Colonic mucosa (tissue), 4 donors: ENCODE measurements at regions not wholly inside any gene's neighbourhood (a gene's known extent, or its start where the extent isn't known, plus 50 kb on each side); places are given as distances from the start of the nearest gene placed in this dataset.

ENCODE experiments used
- DNase-seq: peaks from one replicate; pipeline ENCODE4 v3.0.0-alpha.2; 2020
- H3K27ac ChIP-seq: fragments of 200-600 bp; one replicate; pipeline ENCODE4 v1.8.0; 2021
- H3K27me3 ChIP-seq: fragments of 200-600 bp; one replicate; pipeline ENCODE4 v1.8.0; 2021
- H3K36me3 ChIP-seq: fragments of 200-600 bp; one replicate; pipeline ENCODE4 v1.8.0; 2021
- H3K4me1 ChIP-seq: fragments of 200-600 bp; one replicate; pipeline ENCODE4 v1.8.0; 2021; ENCODE audit warnings: mild to moderate bottlenecking
- H3K4me3 ChIP-seq: fragments of 200-600 bp; one replicate; pipeline ENCODE4 v1.8.0; 2021
- H3K9ac ChIP-seq, 2 donors: one replicate each; pipeline ENCODE4 v1.7.0; 2013; ENCODE audit warnings: control low read depth in 2 of 2, low read depth in 2 of 2, low read length in 2 of 2
- H3K9me3 ChIP-seq: fragments of 200-600 bp; one replicate; pipeline ENCODE4 v1.8.0; 2021
- CTCF ChIP-seq: fragments of 200-600 bp; IDR thresholded peaks from one replicate; pipeline ENCODE4 v1.8.0; 2022; ENCODE audit warnings: antibody characterized with exemption, mild to moderate bottlenecking
- intact Hi-C: fragments of 100-400 bp; cut with DNase I; formaldehyde crosslinking; loops from one replicate; pipeline ENCODE4 v1.14.1; 2022
- donor health status: healthy.
- donor health status: DM: no; HTN: no; CAD: no.
- donor health status: DM: no; HTN: no; CAD: no.

GRCh38 chr5:126311766-126312165 lies 111.4 kb upstream of the GRAMD2B start:
- TF ChIP-seq CTCF: no peak
- intact Hi-C loops: no loop called here
- Histone ChIP-seq H3K27me3 (no peaks in the 10 kb centered on the region), H3K36me3 (no peaks in the 10 kb centered on the region), H3K4me3 (no peak overlapping the region), H3K9ac (no peak overlapping the region), H3K4me1 (no peaks in the 10 kb centered on the region), H3K9me3 (no peaks in the 10 kb centered on the region), H3K27ac (no peak overlapping the region)
- no peak for DNase-seq

- Histone ChIP-seq H3K4me3 (no peak overlapping the region), H3K27ac (no peak overlapping the region), H3K9me3 (no peaks in the 10 kb centered on the region), H3K4me1 (no peaks in the 10 kb centered on the region), H3K9ac (no peak overlapping the region), H3K36me3 (no peaks in the 10 kb centered on the region), H3K27me3 (no peaks in the 10 kb centered on the region)
- DNase-seq: no peak
- no peak for TF ChIP-seq CTCF
- intact Hi-C loops: no loop called here
Measured at GRCh38 chr5:126315341-126315740, 107.9 kb upstream of the GRAMD2B start.

GRCh38 chr5:126332326-126332725 lies 90.9 kb upstream of the GRAMD2B start:
- H3K4me3 ChIP-seq: no peak overlapping the region
- H3K36me3 ChIP-seq: no peaks in the 10 kb centered on the region
- H3K9me3 ChIP-seq: no peaks in the 10 kb centered on the region
- intact Hi-C loops: no loop called here
- DNase-seq: no peak
- no peaks in the 10 kb centered on the region for H3K27me3 ChIP-seq
- H3K27ac ChIP-seq: no peak overlapping the region
- no peaks in the 10 kb centered on the region for H3K4me1 ChIP-seq
- no peak overlapping the region for H3K9ac ChIP-seq
- no peak for TF ChIP-seq CTCF

GRCh38 chr5:126334760-126335159 lies 88.4 kb upstream of the GRAMD2B start:
- Histone ChIP-seq H3K4me1 (no peaks in the 10 kb centered on the region), H3K9me3 (no peaks in the 10 kb centered on the region), H3K27ac (no peak overlapping the region), H3K4me3 (no peak overlapping the region), H3K27me3 (no peaks in the 10 kb centered on the region), H3K9ac (no peak overlapping the region), H3K36me3 (no peaks in the 10 kb centered on the region)
- no peak for DNase-seq
- no peak for TF ChIP-seq CTCF
- intact Hi-C loops: no loop called here

DNA sequence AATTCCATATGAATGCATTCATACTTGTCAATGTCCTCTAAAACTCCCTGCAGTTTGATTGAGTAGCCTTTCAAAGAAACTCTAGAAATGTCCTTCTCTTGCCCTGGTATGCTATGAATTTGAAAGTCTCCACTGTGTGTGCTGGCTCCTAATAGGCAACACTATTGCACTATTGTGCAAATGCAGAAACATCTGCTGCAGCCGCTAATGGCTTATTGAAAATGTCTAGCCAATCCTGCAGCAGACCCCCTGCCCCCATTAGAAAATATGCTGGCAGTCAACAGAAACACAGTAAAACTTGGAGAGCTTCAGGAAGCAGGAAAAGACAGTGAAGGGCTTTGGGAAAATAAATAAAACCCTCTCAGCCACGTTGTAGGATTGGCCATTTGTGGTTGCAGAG lies 87.3 kb upstream of the GRAMD2B start:
- intact Hi-C loops: no loop called here
- Histone ChIP-seq H3K27ac (no peak overlapping the region), H3K9ac (no peak overlapping the region), H3K4me1 (no peaks in the 10 kb centered on the region), H3K4me3 (no peak overlapping the region), H3K9me3 (no peaks in the 10 kb centered on the region), H3K36me3 (no peaks in the 10 kb centered on the region), H3K27me3 (no peaks in the 10 kb centered on the region)
- TF ChIP-seq CTCF: no peak
- no peak for DNase-seq

DNA sequence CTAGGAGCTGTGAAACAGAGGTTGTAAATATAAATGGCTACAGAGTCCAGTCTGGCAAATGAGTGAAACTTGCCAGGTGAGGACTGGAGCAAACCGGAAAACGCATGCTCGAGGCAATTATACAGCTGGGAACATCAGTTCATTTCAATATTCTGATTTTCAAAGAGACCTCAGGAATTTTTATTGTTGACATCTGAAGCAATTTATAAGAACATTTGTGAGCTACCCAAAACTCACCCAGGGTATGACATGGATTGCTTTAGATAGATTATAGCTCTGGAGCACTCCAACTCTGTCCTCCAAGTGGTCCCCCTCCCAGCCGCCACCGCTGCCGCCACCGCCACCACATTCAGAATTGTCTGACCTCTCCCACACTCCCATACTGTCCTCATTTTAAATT lies 84.6 kb upstream of the GRAMD2B start:
- no peak overlapping the region for H3K4me3 ChIP-seq
- TF ChIP-seq CTCF: no peak
- no peaks in the 10 kb centered on the region for H3K4me1 ChIP-seq
- H3K9me3 ChIP-seq: no peaks in the 10 kb centered on the region
- no peaks in the 10 kb centered on the region for H3K36me3 ChIP-seq
- no peak overlapping the region for H3K9ac ChIP-seq
- DNase-seq: no peak
- intact Hi-C loops: no loop called here
- H3K27me3 ChIP-seq: no peaks in the 10 kb centered on the region
- H3K27ac ChIP-seq: no peak overlapping the region
